ENCODE measurements at regions not wholly inside any gene's neighbourhood (a gene's known extent, or its start where the extent isn't known, plus 50 kb on each side); places are given as distances from the start of the nearest gene placed in this dataset.

DNA sequence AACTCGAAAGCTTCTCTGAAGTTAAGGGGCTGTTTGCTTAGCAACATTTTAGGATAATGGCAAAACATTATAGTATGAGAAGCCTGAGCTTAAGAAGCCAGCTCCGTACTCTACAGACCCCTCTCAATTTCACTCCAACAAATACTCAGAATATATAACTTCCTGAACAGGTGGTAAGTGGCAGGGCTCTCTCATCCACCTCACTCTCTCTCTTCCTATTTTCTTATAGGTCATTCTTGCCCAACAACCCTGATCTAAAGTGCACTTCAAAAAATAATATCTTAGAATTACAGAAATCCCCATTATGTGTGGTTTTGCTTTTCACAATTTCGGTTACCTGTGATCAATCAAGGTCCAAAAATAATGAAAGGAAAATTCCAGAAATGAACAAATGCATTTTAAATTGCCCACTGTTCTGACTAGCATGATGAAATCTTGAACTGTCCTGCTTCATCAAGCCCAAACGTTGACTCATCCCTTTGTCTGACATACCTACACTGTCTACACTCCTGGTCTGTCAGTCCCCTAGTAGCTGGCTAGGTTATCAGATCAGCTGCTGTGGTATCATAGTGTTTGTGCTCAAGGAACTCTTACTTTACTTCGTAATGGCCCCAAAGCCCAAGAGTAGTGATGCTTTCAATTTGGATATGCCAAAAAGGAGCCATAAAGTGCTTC lies 122.8 kb upstream of the COL5A2 start:
- TF ChIP-seq, protein P1, sequence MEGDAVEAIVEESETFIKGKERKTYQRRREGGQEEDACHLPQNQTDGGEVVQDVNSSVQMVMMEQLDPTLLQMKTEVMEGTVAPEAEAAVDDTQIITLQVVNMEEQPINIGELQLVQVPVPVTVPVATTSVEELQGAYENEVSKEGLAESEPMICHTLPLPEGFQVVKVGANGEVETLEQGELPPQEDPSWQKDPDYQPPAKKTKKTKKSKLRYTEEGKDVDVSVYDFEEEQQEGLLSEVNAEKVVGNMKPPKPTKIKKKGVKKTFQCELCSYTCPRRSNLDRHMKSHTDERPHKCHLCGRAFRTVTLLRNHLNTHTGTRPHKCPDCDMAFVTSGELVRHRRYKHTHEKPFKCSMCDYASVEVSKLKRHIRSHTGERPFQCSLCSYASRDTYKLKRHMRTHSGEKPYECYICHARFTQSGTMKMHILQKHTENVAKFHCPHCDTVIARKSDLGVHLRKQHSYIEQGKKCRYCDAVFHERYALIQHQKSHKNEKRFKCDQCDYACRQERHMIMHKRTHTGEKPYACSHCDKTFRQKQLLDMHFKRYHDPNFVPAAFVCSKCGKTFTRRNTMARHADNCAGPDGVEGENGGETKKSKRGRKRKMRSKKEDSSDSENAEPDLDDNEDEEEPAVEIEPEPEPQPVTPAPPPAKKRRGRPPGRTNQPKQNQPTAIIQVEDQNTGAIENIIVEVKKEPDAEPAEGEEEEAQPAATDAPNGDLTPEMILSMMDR (IDR thresholded peaks at IDR 0.05; ENCODE audit: low read depth, low read length), result no peak
- peak in 1 of 2 donors; percentile 49 for DNase-seq (ENCODE audit: low read depth in 2 of 2)
- no peak overlapping the region for H3K4me3 ChIP-seq (replicated peaks in 1 of 2; ENCODE audit: low read depth in 2 of 2, low read length in 2 of 2)

DNA sequence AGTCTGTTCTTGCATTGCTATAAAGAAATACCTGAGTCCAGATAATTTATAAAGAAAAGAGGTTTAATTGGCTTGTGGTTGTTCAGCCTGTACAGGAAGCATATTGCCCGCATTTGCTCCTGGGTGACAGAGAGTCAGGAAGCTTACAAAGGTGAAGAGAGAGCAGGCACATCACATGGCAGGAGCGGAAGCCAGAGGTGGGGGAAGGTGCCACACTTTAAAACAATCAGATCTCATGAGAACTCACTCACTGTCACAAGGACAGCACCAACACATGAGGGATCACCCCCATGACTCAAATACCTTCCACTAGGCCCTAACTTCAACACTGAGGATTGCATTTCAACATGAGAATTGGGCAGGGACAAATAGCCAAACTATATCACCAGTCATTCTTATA lies 124.8 kb upstream of the COL5A2 start:
- DNase-seq (ENCODE audit: low read depth in 2 of 2), result no peak
- TF ChIP-seq, protein P1 (IDR thresholded peaks at IDR 0.05; ENCODE audit: low read depth, low read length), result no peak
- H3K4me3 ChIP-seq (replicated peaks in 1 of 2; ENCODE audit: low read depth in 2 of 2, low read length in 2 of 2), result no peak overlapping the region

DNA sequence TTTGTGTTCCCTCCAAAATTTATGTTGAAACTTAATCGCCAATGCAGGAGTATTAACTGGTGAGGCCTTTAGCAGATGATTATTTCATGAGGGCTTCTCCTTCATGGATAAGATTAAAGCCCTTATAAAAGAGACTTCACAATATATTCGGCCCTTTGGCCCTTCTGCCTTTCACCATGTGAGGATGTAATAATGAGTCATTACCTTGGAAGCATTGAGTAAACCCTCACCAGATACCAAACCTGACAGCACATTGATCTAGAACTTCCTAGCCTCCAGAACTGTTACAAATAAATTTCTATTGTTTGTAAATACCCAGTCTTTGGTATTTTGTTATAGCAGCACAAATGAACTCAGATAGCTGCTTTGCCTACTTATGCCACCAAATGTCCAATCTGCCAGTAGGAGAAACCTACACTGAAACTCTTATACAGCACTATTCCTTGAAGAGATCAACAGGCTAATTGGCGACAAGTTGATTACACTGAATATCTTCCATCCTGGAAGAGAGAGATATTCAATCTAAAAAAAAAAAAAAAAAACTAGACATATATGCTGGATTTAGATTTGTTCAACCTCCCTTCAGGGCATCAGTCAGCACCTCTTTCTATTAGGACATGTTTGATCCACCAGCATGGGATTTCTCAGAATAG lies 125.9 kb upstream of the COL5A2 start:
- DNase-seq (ENCODE audit: low read depth in 2 of 2), result peak in 1 of 2 donors; percentile 71
- TF ChIP-seq, protein P1 (IDR thresholded peaks at IDR 0.05; ENCODE audit: low read depth, low read length), result no peak

GRCh38 chr2:189306525-189306924 lies 127.0 kb upstream of the COL5A2 start:
- H3K4me3 ChIP-seq (replicated peaks in 1 of 2; ENCODE audit: low read depth in 2 of 2, low read length in 2 of 2), result no peak overlapping the region
- TF ChIP-seq, protein P1 (IDR thresholded peaks at IDR 0.05; ENCODE audit: low read depth, low read length), result no peak
- no peak for DNase-seq (ENCODE audit: low read depth in 2 of 2)

More for the DNA sequence above, 125.9 kb upstream of the COL5A2 start:
- no peak overlapping the region for H3K4me3 ChIP-seq (replicated peaks in 1 of 2; ENCODE audit: low read depth in 2 of 2, low read length in 2 of 2)

- H3K4me3 ChIP-seq (replicated peaks in 1 of 2; ENCODE audit: low read depth in 2 of 2, low read length in 2 of 2), result no peak overlapping the region
- TF ChIP-seq, protein P1 (IDR thresholded peaks at IDR 0.05; ENCODE audit: low read depth, low read length), result no peak
- no peak for DNase-seq (ENCODE audit: low read depth in 2 of 2)
These were observed 128.7 kb upstream of the COL5A2 start for GRCh38 chr2:189308056-189308790.

GRCh38 chr2:189309331-189309730 lies 129.8 kb upstream of the COL5A2 start:
- no peak overlapping the region for H3K4me3 ChIP-seq (replicated peaks in 1 of 2; ENCODE audit: low read depth in 2 of 2, low read length in 2 of 2)
- TF ChIP-seq, protein P1 (IDR thresholded peaks at IDR 0.05; ENCODE audit: low read depth, low read length), result no peak
- no peak for DNase-seq (ENCODE audit: low read depth in 2 of 2)
